Endothelial cell of umbilical vein (primary cell): ENCODE measurements at regions not wholly inside any gene's neighbourhood (a gene's known extent, or its start where the extent isn't known, plus 50 kb on each side); places are given as distances from the start of the nearest gene placed in this dataset.

ENCODE experiments used
- BruUV-seq: library from RNA; stranded (reverse); fragments of 400-500 nt; replicated peaks from 2 replicates; lab custom pipeline; 2021; lab: Mats Ljungman, UMichigan
- CTCF ChIA-PET: fragments of 300-600, 350-600 bp; sonication (Branson Sonifier 250); formaldehyde crosslinking; loops from one replicate; lab custom pipeline; 2021; ENCODE audit warnings: antibody characterized with exemption, inconsistent platforms; lab: Charles Lee
- POLR2A ChIA-PET: fragments of 300-600, 350-600 bp; sonication (Branson Sonifier 250); formaldehyde crosslinking; loops from one replicate; lab custom pipeline; 2021; ENCODE audit warnings: antibody characterized with exemption, inconsistent platforms; lab: Charles Lee
- DNase-seq: peaks from one replicate; pipeline ENCODE4 v3.0.0-alpha.2; 2011; ENCODE audit warnings: low read depth, low spot score
- FAIRE-seq: peaks from 2 replicates; lab custom pipeline; 2011; peaks lifted over from hg19 to GRCh38; lab: Jason Lieb, UNC
- H2AFZ ChIP-seq: 2 replicates; pipeline ENCODE4 v1.6.0; 2012; ENCODE audit warnings: low read depth, low read length, control low read depth, inconsistent platforms
- H3K27ac ChIP-seq: 2 replicates; pipeline ENCODE4 v1.5.1; 2011; ENCODE audit warnings: low read depth, mild to moderate bottlenecking, control low read depth, low read length, moderate library complexity; ENCODE audit not compliant: insufficient read depth
- H3K27me3 ChIP-seq, 2 experiments: 2 replicates each; pipeline versions ENCODE4 v1.6.0 to v1.6.1; 2011; ENCODE audit warnings: low read length in 2 of 2, mixed read lengths in 1 of 2; ENCODE audit not compliant: control insufficient read depth in 2 of 2, insufficient read depth in 2 of 2
- H3K36me3 ChIP-seq, 2 experiments: 2 replicates in 1 of 2; 3 replicates in 1 of 2; pipeline ENCODE4 v1.5.1; 2011; ENCODE audit warnings: low read length in 2 of 2, mild to moderate bottlenecking in 1 of 2, moderate library complexity in 1 of 2; ENCODE audit not compliant: control insufficient read depth in 2 of 2, insufficient read depth in 2 of 2; ENCODE audit errors: extremely low read depth in 1 of 2
- H3K4me1 ChIP-seq: 3 replicates; pipeline ENCODE4 v1.5.1; 2011; ENCODE audit warnings: mild to moderate bottlenecking, low read length; ENCODE audit not compliant: control insufficient read depth, insufficient read depth; ENCODE audit errors: extremely low read depth
- H3K4me2 ChIP-seq: 2 replicates; pipeline ENCODE4 v1.6.1; 2011; ENCODE audit warnings: low read length, control low read depth, mixed read lengths; ENCODE audit not compliant: insufficient read depth
- H3K4me3 ChIP-seq, 3 experiments: fragments of 200-600 bp in 1 of 3; sonication (generic), shearing (Covaris generic) in 1 of 3; replicated peaks in 1 of 3; 2 replicates each; pipeline ENCODE4 v1.5.1; 2011 to 2016; ENCODE audit warnings: control low read depth in 3 of 3, low read length in 3 of 3, mild to moderate bottlenecking in 2 of 3, inconsistent platforms in 1 of 3, low read depth in 1 of 3, moderate library complexity in 1 of 3; ENCODE audit not compliant: insufficient read depth in 1 of 3
- H3K79me2 ChIP-seq: 2 replicates; pipeline ENCODE4 v1.6.0; 2012; ENCODE audit warnings: low read length, inconsistent platforms; ENCODE audit not compliant: control insufficient read depth, insufficient read depth
- H3K9ac ChIP-seq: replicated peaks from 2 replicates; pipeline ENCODE3; 2011; ENCODE audit warnings: low read length, control low read depth; ENCODE audit not compliant: insufficient read depth; ENCODE audit errors: extremely low read depth
- H3K9me1 ChIP-seq: replicated peaks from 3 replicates; pipeline ENCODE4 v1.6.0; 2011; ENCODE audit warnings: mild to moderate bottlenecking, low read length; ENCODE audit not compliant: control insufficient read depth, insufficient read depth; ENCODE audit errors: extremely low read depth
- H3K9me3 ChIP-seq: replicated peaks from 2 replicates; pipeline ENCODE4 v1.5.1; 2012; ENCODE audit warnings: low read length, inconsistent platforms; ENCODE audit not compliant: control insufficient read depth, insufficient read depth
- H4K20me1 ChIP-seq: replicated peaks from 2 replicates; pipeline ENCODE3; 2011; ENCODE audit warnings: mild to moderate bottlenecking, low read length; ENCODE audit not compliant: control insufficient read depth, insufficient read depth; ENCODE audit errors: extremely low read depth
- EZH2 ChIP-seq: IDR thresholded peaks from 2 replicates; pipeline ENCODE4 v1.6.1; 2012; ENCODE audit warnings: borderline replicate concordance, low read depth, mild to moderate bottlenecking, moderate library complexity, low read length, inconsistent platforms; ENCODE audit not compliant: severe bottlenecking
- FOS ChIP-seq: IDR thresholded peaks from 2 replicates; pipeline ENCODE4 v1.6.1; 2011; ENCODE audit warnings: mild to moderate bottlenecking, low read length, moderate library complexity, borderline replicate concordance; ENCODE audit not compliant: insufficient read depth
- GATA2 ChIP-seq: IDR thresholded peaks from 2 replicates; pipeline ENCODE4 v1.7.0; 2011; ENCODE audit warnings: low read depth, mild to moderate bottlenecking, moderate library complexity, mixed read lengths, low read length; ENCODE audit not compliant: insufficient read length, insufficient read depth
- JUN ChIP-seq: IDR thresholded peaks from 2 replicates; pipeline ENCODE4 v1.6.1; 2011; ENCODE audit warnings: borderline replicate concordance, low read depth; ENCODE audit not compliant: insufficient read length, insufficient read depth
- MYC ChIP-seq: IDR thresholded peaks from one replicate; pipeline ENCODE4 v1.6.1; 2011; ENCODE audit warnings: mild to moderate bottlenecking, low read depth, low read length
- POLR2A ChIP-seq: IDR thresholded peaks from 2 replicates; pipeline ENCODE4 v1.6.1; 2012; ENCODE audit warnings: low read depth, mild to moderate bottlenecking, control low read depth, low read length
- POLR2AphosphoS5 ChIP-seq: IDR thresholded peaks from 2 replicates; pipeline ENCODE4 v1.6.1; 2012; ENCODE audit warnings: low read depth, mild to moderate bottlenecking, control low read depth, low read length, moderate library complexity; ENCODE audit not compliant: insufficient read depth
- dilution Hi-C: fragments of 300-500 bp; cut with MboI; formaldehyde crosslinking; loops from one replicate; pipeline ENCODE4 v1.15.0; 2019; ENCODE audit warnings: low sequenced_read_pairs; ENCODE audit not compliant: extremely low pct_ligation_motif_present
- intact Hi-C: fragments of 100-400 bp; cut with micrococcal nuclease; formaldehyde crosslinking; loops from one replicate; pipeline ENCODE4 v1.10.0; 2022
- TF ChIP-seq, protein P1 (sequence below), 2 donors: IDR thresholded peaks; 1 replicate in 1 of 2; 2 replicates in 1 of 2; pipeline ENCODE4 v1.5.1; 2011; ENCODE audit warnings: low read length in 2 of 2, mild to moderate bottlenecking in 2 of 2, moderate library complexity in 2 of 2, control low read depth in 1 of 2, inconsistent platforms in 1 of 2, low read depth in 1 of 2; ENCODE audit not compliant: insufficient read depth in 1 of 2; ENCODE audit errors: extremely low read depth in 1 of 2
- TF ChIP-seq, protein P2 (sequence below): IDR thresholded peaks from 2 replicates; pipeline ENCODE4 v1.6.1; 2011; ENCODE audit not compliant: insufficient read depth, insufficient read length

DNA sequence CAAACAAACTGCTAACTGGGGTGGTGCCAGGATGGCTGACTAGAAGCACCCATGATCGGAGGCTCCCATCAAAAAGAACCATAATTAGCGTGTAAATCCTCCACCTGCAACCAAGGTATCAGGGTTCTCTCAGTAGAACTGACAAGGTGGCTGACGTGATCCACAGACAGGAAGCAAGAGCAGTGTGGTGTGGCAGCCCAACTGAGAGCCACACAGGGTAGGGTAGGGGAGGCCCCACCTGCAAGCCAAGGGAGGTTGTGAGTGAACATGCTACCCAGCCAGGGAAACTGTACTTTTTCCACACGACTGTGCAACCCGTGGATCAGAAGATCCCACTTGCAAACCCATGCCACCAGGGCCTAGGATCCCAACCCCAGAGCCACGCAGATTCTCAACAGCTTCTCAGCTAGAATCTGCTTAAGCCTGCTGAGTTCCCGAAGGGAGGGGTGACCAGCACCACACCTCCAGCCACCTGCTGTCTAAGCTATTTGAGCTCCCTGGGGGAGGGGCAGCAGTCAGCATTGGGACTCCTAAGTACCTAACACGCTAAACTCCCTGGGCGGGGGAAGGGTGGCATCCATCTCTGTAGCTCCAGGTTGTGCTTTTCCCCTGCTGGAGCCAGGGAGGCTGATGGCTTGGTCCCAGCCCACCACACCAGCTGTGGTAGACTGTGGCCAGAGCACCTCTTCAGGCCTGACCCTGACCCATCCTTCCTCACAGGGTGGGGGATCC lies 425.1 kb downstream of the GPM6A start:
- intact Hi-C loops (no loop called here), dilution Hi-C loops (no loop called here)
- CTCF ChIA-PET = no interaction called here
- Histone ChIP-seq H3K9me3 (no peaks in the 10 kb centered on the region), H3K9me1 (no peaks in the 10 kb centered on the region), H3K9ac (no peak overlapping the region), H3K4me3 (no peak overlapping the region), H3K36me3 (no peaks in the 10 kb centered on the region), H3K4me1 (no peaks in the 10 kb centered on the region), H2AFZ (no peak overlapping the region), H3K4me2 (no peak overlapping the region), H3K27me3 (no peaks in the 10 kb centered on the region), H4K20me1 (no peaks in the 10 kb centered on the region), H3K27ac (no peak overlapping the region), H3K79me2 (no peaks in the 10 kb centered on the region)
- BruUV-seq = no TSS peak
- no peak for TF ChIP-seq JUN
- TF ChIP-seq POLR2AphosphoS5 = no peak
- no peak for TF ChIP-seq POLR2A
- TF ChIP-seq EZH2 = no peak
- TF ChIP-seq, protein P1, sequence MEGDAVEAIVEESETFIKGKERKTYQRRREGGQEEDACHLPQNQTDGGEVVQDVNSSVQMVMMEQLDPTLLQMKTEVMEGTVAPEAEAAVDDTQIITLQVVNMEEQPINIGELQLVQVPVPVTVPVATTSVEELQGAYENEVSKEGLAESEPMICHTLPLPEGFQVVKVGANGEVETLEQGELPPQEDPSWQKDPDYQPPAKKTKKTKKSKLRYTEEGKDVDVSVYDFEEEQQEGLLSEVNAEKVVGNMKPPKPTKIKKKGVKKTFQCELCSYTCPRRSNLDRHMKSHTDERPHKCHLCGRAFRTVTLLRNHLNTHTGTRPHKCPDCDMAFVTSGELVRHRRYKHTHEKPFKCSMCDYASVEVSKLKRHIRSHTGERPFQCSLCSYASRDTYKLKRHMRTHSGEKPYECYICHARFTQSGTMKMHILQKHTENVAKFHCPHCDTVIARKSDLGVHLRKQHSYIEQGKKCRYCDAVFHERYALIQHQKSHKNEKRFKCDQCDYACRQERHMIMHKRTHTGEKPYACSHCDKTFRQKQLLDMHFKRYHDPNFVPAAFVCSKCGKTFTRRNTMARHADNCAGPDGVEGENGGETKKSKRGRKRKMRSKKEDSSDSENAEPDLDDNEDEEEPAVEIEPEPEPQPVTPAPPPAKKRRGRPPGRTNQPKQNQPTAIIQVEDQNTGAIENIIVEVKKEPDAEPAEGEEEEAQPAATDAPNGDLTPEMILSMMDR (IDR thresholded peaks at IDR 0.05; ENCODE audit: extremely low read depth in 1 of 2, insufficient read depth in 1 of 2, low read depth in 1 of 2, low read length in 2 of 2) = no peak
- TF ChIP-seq, protein P2, sequence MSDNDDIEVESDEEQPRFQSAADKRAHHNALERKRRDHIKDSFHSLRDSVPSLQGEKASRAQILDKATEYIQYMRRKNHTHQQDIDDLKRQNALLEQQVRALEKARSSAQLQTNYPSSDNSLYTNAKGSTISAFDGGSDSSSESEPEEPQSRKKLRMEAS = no peak
- TF ChIP-seq GATA2 = no peak
- TF ChIP-seq FOS = no peak
- no peak for TF ChIP-seq MYC
- POLR2A ChIA-PET = no interaction called here
- DNase-seq (no peak), FAIRE-seq (no peak)
